ENCODE measurements at regions not wholly inside any gene's neighbourhood (a gene's known extent, or its start where the extent isn't known, plus 50 kb on each side); places are given as distances from the start of the nearest gene placed in this dataset.

DNA sequence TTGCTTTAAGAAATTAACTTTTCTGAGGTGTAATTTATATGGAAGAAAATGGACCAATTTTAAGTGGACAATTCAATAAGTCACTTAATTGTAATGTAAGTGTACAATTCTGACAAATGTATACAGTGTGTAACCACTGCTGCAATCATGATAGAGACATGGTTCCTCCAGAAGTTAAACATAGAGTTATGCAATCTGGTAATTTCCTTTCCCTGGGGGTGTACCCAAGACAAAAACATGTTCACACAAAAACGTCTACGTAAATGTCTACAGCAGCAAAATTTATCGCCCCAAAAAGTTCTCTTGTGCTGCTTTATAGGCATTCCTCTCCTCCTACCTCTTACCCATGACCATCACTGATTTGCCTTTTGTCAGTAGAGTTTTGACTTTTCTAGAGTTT, 141.5 kb downstream of the AQP4 start:
- no peak overlapping the region for H3K4me3 ChIP-seq
- H3K27me3 ChIP-seq (ENCODE audit: control insufficient read depth in 3 of 3, insufficient read depth in 3 of 3, low read length in 2 of 3) = no peaks in the 10 kb centered on the region
- TF ChIP-seq, protein P1, sequence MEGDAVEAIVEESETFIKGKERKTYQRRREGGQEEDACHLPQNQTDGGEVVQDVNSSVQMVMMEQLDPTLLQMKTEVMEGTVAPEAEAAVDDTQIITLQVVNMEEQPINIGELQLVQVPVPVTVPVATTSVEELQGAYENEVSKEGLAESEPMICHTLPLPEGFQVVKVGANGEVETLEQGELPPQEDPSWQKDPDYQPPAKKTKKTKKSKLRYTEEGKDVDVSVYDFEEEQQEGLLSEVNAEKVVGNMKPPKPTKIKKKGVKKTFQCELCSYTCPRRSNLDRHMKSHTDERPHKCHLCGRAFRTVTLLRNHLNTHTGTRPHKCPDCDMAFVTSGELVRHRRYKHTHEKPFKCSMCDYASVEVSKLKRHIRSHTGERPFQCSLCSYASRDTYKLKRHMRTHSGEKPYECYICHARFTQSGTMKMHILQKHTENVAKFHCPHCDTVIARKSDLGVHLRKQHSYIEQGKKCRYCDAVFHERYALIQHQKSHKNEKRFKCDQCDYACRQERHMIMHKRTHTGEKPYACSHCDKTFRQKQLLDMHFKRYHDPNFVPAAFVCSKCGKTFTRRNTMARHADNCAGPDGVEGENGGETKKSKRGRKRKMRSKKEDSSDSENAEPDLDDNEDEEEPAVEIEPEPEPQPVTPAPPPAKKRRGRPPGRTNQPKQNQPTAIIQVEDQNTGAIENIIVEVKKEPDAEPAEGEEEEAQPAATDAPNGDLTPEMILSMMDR (IDR thresholded peaks at IDR 0.05; ENCODE audit: control extremely low read depth, extremely low read depth) = no peak
- 32 to 58% methylated on average over 3 of the region's 3 CpGs for WGBS, 2 donors
- no peak overlapping the region for H3K27ac ChIP-seq (ENCODE audit: low read depth in 1 of 2, low read length in 1 of 2)
- ATAC-seq (ENCODE audit: insufficient read depth, low FRiP score) = no peak
- no peak overlapping the region for H3K9ac ChIP-seq (ENCODE audit: insufficient read depth in 1 of 2, low read length in 2 of 2)
- H3K36me3 ChIP-seq (ENCODE audit: control insufficient read depth in 4 of 4, insufficient read depth in 4 of 4, low read length in 4 of 4) = no peaks in the 10 kb centered on the region
- H3K9me3 ChIP-seq (ENCODE audit: control insufficient read depth in 4 of 4, insufficient read depth in 3 of 4, low read length in 3 of 4) = no peaks in the 10 kb centered on the region
- no peak for DNase-seq
- H3K4me1 ChIP-seq (ENCODE audit: control insufficient read depth in 5 of 5, insufficient read depth in 5 of 5, low read length in 5 of 5) = peaks cover 0 to 3% (median 0%) of the 10 kb centered on the region in 5 donors

DNA sequence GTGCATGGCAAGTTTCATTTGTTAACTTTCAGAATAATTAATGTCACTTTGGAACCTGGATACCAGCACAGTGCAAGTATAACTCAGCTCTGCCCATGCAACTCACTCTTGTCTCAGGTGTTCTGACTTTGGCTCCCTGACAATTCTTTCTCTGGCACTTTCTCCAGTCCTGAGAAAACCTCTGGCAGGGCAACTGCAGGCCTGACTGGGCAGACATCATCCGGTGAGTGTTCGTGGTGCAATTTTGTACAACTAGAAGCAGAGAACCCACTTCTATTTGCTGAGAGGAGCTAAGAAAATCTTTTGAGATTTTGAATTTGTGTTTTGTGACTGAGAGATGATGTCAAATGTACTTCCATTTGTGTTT, 143.0 kb downstream of the AQP4 start:
- no peaks in the 10 kb centered on the region for H3K9me3 ChIP-seq (ENCODE audit: control insufficient read depth in 4 of 4, insufficient read depth in 3 of 4, low read length in 3 of 4)
- H3K36me3 ChIP-seq (ENCODE audit: control insufficient read depth in 4 of 4, insufficient read depth in 4 of 4, low read length in 4 of 4) = no peaks in the 10 kb centered on the region
- TF ChIP-seq, protein P1 (IDR thresholded peaks at IDR 0.05; ENCODE audit: control extremely low read depth, extremely low read depth) = no peak
- 86 to 95% methylated on average over 2 of the region's 2 CpGs for WGBS, 2 donors
- ATAC-seq (ENCODE audit: insufficient read depth, low FRiP score) (no peak), DNase-seq (no peak)
- H3K9ac ChIP-seq (ENCODE audit: insufficient read depth in 1 of 2, low read length in 2 of 2) = no peak overlapping the region
- H3K27ac ChIP-seq (ENCODE audit: low read depth in 1 of 2, low read length in 1 of 2) = no peak overlapping the region
- H3K4me1 ChIP-seq (ENCODE audit: control insufficient read depth in 5 of 5, insufficient read depth in 5 of 5, low read length in 5 of 5) = peaks cover 0 to 3% (median 0%) of the 10 kb centered on the region in 5 donors
- no peak overlapping the region for H3K4me3 ChIP-seq
- no peaks in the 10 kb centered on the region for H3K27me3 ChIP-seq (ENCODE audit: control insufficient read depth in 3 of 3, insufficient read depth in 3 of 3, low read length in 2 of 3)

DNA sequence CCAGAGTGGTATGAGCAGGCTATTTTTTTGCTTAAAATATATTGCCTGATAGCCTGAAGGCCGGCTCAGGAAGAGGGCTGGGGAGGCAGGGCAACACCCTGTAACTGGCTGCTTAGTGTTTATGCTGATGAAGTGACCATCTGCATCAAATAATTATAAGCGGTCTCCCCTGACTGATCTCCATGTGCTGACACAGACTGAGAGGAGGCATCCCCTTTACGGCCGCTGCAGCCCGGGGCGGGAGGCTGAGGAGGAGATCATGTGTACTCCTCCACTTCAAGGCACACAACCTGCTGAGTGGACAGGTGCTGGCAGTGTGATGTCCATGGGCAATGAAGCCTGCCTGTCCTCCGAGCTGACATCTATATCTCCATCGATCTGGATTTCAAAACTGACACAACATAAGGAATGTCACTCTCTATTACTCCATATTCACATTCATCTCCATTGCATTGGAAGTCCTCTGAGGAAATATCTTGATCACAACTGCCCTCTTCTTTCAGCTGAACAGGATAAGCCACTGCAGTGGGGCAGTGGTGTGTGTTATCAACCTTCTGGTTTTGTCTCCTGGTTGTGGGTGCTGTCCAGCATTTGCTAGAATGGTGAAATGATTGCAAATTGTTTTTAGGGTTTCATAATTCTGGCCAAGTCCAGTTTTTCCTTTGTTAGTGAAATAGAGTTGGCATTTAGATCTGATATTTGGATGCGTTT, 143.5 kb downstream of the AQP4 start:
- no peak overlapping the region for H3K9ac ChIP-seq (ENCODE audit: insufficient read depth in 1 of 2, low read length in 2 of 2)
- DNase-seq (no peak), ATAC-seq (ENCODE audit: insufficient read depth, low FRiP score) (no peak)
- H3K27me3 ChIP-seq (ENCODE audit: control insufficient read depth in 3 of 3, insufficient read depth in 3 of 3, low read length in 2 of 3) = no peaks in the 10 kb centered on the region
- TF ChIP-seq, protein P1 (IDR thresholded peaks at IDR 0.05; ENCODE audit: control extremely low read depth, extremely low read depth) = no peak
- H3K36me3 ChIP-seq (ENCODE audit: control insufficient read depth in 4 of 4, insufficient read depth in 4 of 4, low read length in 4 of 4) = no peaks in the 10 kb centered on the region
- H3K4me1 ChIP-seq (ENCODE audit: control insufficient read depth in 5 of 5, insufficient read depth in 5 of 5, low read length in 5 of 5) = peaks cover 0 to 3% (median 0%) of the 10 kb centered on the region in 5 donors
- H3K27ac ChIP-seq (ENCODE audit: low read depth in 1 of 2, low read length in 1 of 2) = no peak overlapping the region
- 88 to 91% methylated on average over 9 of the region's 9 CpGs for WGBS, 2 donors
- no peak overlapping the region for H3K4me3 ChIP-seq
- no peaks in the 10 kb centered on the region for H3K9me3 ChIP-seq (ENCODE audit: control insufficient read depth in 4 of 4, insufficient read depth in 3 of 4, low read length in 3 of 4)

DNA sequence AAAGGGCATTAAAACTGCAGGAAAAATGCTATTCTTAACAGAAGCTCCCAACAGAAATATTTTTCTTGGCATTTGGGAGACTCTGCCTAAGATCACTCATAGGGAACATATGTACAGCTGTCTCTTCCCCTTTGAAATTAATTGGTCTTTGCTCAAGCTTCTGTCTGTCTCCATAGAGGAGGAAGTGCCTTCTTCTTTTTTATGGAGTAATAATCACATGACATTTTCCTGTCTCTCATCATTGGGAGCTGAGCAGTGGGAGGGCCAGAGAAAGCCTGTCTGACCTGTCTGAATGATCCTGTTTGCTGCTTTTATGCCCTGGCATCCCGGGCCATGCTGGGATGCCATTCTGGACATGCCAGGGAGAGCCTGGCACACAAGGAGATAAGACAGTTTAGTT, 145.6 kb downstream of the AQP4 start:
- Histone ChIP-seq H3K27ac (ENCODE audit: low read depth in 1 of 2, low read length in 1 of 2) (no peak overlapping the region), H3K4me1 (ENCODE audit: control insufficient read depth in 5 of 5, insufficient read depth in 5 of 5, low read length in 5 of 5) (peaks cover 0 to 3% (median 0%) of the 10 kb centered on the region in 5 donors), H3K36me3 (ENCODE audit: control insufficient read depth in 4 of 4, insufficient read depth in 4 of 4, low read length in 4 of 4) (no peaks in the 10 kb centered on the region), H3K9me3 (ENCODE audit: control insufficient read depth in 4 of 4, insufficient read depth in 3 of 4, low read length in 3 of 4) (no peaks in the 10 kb centered on the region), H3K4me3 (no peak overlapping the region), H3K27me3 (ENCODE audit: control insufficient read depth in 3 of 3, insufficient read depth in 3 of 3, low read length in 2 of 3) (no peaks in the 10 kb centered on the region), H3K9ac (ENCODE audit: insufficient read depth in 1 of 2, low read length in 2 of 2) (no peak overlapping the region)
- DNase-seq (no peak), ATAC-seq (ENCODE audit: insufficient read depth, low FRiP score) (no peak)
- TF ChIP-seq, protein P1 (IDR thresholded peaks at IDR 0.05; ENCODE audit: control extremely low read depth, extremely low read depth) = no peak
- WGBS, 2 donors = 66 to 96% methylated on average over 1 of the region's 1 CpG
